Calu3 (cell line): ENCODE measurements at regions not wholly inside any gene's neighbourhood (a gene's known extent, or its start where the extent isn't known, plus 50 kb on each side); places are given as distances from the start of the nearest gene placed in this dataset.

Source experiments
- BruUV-seq: library from RNA; stranded (reverse); fragments of 400-500 nt; replicated peaks from 2 replicates; lab custom pipeline; 2021; lab: Mats Ljungman, UMichigan
- CTCF ChIA-PET: fragments of 300-600 bp; sonication (Branson Sonifier 250); formaldehyde crosslinking; loops from one replicate; lab custom pipeline; 2022; ENCODE audit warnings: antibody characterized with exemption; lab: Charles Lee
- DNase-seq: peaks from one replicate; pipeline ENCODE4 v3.0.0; 2022
- H3K27ac Mint-ChIP-seq: one replicate; pipeline ENCODE4 v1.8.0; 2022; ENCODE audit warnings: mixed read lengths; ENCODE audit not compliant: unreplicated experiment
- H3K27me3 Mint-ChIP-seq: one replicate; pipeline ENCODE4 v1.8.0; 2022; ENCODE audit warnings: mixed read lengths; ENCODE audit not compliant: unreplicated experiment
- H3K36me3 Mint-ChIP-seq: one replicate; pipeline ENCODE4 v1.8.0; 2022; ENCODE audit warnings: mild to moderate bottlenecking, moderate library complexity, mixed read lengths; ENCODE audit not compliant: insufficient read depth, unreplicated experiment
- H3K4me1 Mint-ChIP-seq: one replicate; pipeline ENCODE4 v1.8.0; 2022; ENCODE audit warnings: mild to moderate bottlenecking, low read depth, mixed read lengths; ENCODE audit not compliant: unreplicated experiment
- H3K4me3 Mint-ChIP-seq: one replicate; pipeline ENCODE4 v1.8.0; 2022; ENCODE audit warnings: mild to moderate bottlenecking, low read depth, moderate library complexity, mixed read lengths; ENCODE audit not compliant: unreplicated experiment
- H3K9me3 Mint-ChIP-seq: one replicate; pipeline ENCODE4 v1.8.0; 2022; ENCODE audit warnings: low read depth, mixed read lengths; ENCODE audit not compliant: unreplicated experiment
- intact Hi-C: fragments of 100-400 bp; cut with micrococcal nuclease; formaldehyde crosslinking; loops from one replicate; pipeline ENCODE4 v1.10.0; 2022; ENCODE audit not compliant: unreplicated experiment
- TF ChIP-seq, protein P1 (sequence below): fragments of 200-600 bp; IDR thresholded peaks from one replicate; pipeline ENCODE4 v1.8.0; 2022; ENCODE audit warnings: antibody characterized with exemption; ENCODE audit not compliant: unreplicated experiment

DNA sequence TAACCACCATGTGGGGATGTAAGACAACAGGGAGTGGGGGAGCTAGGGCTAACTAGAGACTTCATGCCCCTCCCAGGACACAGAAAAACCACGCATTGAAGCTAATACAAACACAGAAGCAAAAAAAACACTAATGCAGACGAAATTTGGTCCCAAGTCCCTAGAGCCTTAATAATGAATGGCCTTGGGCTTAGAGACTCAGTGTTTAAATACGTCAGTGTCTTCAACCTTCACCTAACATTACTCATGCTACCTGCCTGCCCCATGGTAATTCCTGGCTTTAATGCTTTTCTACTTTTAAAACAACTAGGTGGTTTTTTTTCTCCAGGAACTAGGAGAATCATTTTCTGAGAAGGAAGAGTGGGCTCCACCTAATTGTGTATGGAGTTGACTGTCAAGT is 64.1 kb upstream of the ITSN2 start:
- Mint-ChIP-seq H3K27ac (no peak overlapping the region), H3K4me3 (no peak overlapping the region), H3K27me3 (no peaks in the 10 kb centered on the region), H3K4me1 (peaks cover 14% of the 10 kb centered on the region), H3K36me3 (no peaks in the 10 kb centered on the region), H3K9me3 (no peaks in the 10 kb centered on the region)
- no peak for DNase-seq
- TF ChIP-seq, protein P1, sequence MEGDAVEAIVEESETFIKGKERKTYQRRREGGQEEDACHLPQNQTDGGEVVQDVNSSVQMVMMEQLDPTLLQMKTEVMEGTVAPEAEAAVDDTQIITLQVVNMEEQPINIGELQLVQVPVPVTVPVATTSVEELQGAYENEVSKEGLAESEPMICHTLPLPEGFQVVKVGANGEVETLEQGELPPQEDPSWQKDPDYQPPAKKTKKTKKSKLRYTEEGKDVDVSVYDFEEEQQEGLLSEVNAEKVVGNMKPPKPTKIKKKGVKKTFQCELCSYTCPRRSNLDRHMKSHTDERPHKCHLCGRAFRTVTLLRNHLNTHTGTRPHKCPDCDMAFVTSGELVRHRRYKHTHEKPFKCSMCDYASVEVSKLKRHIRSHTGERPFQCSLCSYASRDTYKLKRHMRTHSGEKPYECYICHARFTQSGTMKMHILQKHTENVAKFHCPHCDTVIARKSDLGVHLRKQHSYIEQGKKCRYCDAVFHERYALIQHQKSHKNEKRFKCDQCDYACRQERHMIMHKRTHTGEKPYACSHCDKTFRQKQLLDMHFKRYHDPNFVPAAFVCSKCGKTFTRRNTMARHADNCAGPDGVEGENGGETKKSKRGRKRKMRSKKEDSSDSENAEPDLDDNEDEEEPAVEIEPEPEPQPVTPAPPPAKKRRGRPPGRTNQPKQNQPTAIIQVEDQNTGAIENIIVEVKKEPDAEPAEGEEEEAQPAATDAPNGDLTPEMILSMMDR: no peak
- CTCF ChIA-PET: no interaction called here
- intact Hi-C loops: no loop called here
- no TSS peak for BruUV-seq

DNA sequence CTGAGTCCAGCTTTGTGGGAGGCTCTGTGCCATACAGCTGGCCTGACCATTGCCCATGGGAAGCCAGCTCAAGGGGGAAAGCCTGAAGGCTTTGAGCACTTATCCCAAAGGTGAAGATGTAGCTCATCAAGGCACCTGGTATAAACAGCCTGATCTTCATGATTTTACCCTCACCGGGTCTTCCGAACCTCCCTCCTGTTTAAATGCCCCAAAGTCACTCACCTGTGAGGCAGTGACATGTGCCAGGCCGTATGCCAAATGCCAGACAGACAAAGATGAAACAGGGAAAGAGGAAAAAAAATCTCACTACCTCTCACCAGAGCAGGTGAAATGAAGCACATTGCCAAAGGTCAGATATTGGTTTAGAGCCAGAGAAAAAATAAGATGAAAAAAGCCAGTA is 62.8 kb upstream of the ITSN2 start:
- Mint-ChIP-seq H3K4me3 (no peak overlapping the region), H3K4me1 (peaks cover 14% of the 10 kb centered on the region), H3K9me3 (no peaks in the 10 kb centered on the region), H3K27me3 (no peaks in the 10 kb centered on the region), H3K36me3 (no peaks in the 10 kb centered on the region), H3K27ac (no peak overlapping the region)
- BruUV-seq: no TSS peak
- DNase-seq: no peak
- intact Hi-C loops: no loop called here
- CTCF ChIA-PET: interaction anchor here (1.7 to 2.2 kb wide), 2 partner anchors 370 to 405 kb away, joined by 7 to 8 read pairs; partner anchors contain the start of genes CENPO and PTRHD1
- TF ChIP-seq, protein P1: no peak

DNA sequence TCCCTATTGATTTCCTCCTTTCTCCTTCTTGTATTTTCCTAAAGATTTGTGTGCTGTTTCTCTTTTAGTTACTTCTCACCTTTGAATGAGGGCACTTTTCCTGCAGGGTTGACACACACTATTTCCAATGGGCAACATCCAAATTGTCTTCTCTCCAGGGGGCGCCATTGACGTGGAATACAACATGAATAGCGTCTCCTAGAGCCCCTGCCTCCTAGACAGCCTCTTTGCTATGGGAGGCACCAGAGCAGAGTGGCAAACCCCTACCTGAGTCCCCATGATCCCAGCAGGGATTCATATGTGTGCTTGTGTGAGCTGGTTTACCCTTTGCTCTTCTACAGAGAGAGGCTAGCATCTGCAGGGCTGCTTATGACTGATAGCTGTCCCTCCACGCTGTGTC is 61.3 kb upstream of the ITSN2 start:
- H3K4me3 Mint-ChIP-seq: no peak overlapping the region
- no peak overlapping the region for H3K27ac Mint-ChIP-seq
- CTCF ChIA-PET: interaction anchor here (1.7 to 2.2 kb wide), 2 partner anchors 371 to 406 kb away, joined by 7 to 8 read pairs; partner anchors contain the start of genes CENPO and PTRHD1
- peak; percentile 55 for DNase-seq
- no peaks in the 10 kb centered on the region for H3K9me3 Mint-ChIP-seq
- intact Hi-C loops: no loop called here
- H3K36me3 Mint-ChIP-seq: no peaks in the 10 kb centered on the region
- no peaks in the 10 kb centered on the region for H3K27me3 Mint-ChIP-seq
- H3K4me1 Mint-ChIP-seq: peaks cover 14% of the 10 kb centered on the region
- no TSS peak for BruUV-seq
- TF ChIP-seq, protein P1: peak; percentile 37

DNA sequence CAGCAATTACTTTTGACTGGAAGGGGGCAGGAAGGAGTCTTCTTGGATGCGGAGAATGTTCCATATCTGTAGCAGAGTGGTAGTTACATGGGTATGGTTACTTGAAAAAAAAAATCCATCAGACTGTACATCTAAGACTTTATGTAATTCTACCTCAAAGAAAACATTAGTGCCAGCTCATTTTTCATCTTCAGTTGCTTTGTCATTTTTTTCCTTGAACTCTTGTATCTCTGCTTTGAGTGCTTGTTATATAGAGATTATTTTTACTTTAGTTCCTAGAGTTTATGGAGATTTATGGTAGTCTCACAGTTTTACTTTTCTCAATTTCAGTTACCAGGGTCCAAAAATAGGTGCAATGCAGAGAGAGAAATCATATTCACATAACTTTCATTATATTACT is 60.0 kb upstream of the ITSN2 start:
- peaks cover 14% of the 10 kb centered on the region for H3K4me1 Mint-ChIP-seq
- intact Hi-C loops: no loop called here
- TF ChIP-seq, protein P1: no peak
- H3K36me3 Mint-ChIP-seq: no peaks in the 10 kb centered on the region
- DNase-seq: no peak
- H3K27me3 Mint-ChIP-seq: no peaks in the 10 kb centered on the region
- BruUV-seq: no TSS peak
- CTCF ChIA-PET: no interaction called here
- no peak overlapping the region for H3K4me3 Mint-ChIP-seq
- H3K9me3 Mint-ChIP-seq: no peaks in the 10 kb centered on the region
- no peak overlapping the region for H3K27ac Mint-ChIP-seq
